ENCODE measurements at regions not wholly inside any gene's neighbourhood (a gene's known extent, or its start where the extent isn't known, plus 50 kb on each side); places are given as distances from the start of the nearest gene placed in this dataset.

DNA sequence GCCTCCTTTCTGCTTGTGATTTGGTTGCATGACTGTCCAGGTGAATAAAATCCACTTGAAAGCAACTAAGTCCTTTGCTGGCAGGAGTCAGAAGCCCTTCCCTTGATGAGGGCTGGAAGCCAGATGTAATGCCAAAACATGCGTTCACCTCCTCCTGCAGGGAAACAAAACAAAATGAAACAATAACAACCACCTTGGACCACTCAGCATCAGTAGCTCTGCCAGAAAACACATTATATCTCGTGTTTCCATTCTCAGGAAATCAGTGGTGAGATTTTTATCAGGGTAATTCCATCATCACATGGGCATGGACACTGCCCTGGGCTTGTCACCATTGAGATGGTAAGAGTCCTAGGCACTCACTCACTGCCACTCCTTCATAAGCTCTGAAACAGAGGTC is 350.3 kb upstream of the ACTBL2 start:
- DNase-seq: no peak
- Mint-ChIP-seq H3K4me3 (ENCODE audit: low read depth, unreplicated experiment) (no peak overlapping the region), H3K36me3 (ENCODE audit: insufficient read depth, unreplicated experiment) (no peaks in the 10 kb centered on the region), H3K27me3 (ENCODE audit: unreplicated experiment) (no peaks in the 10 kb centered on the region), H3K4me1 (ENCODE audit: low read depth, unreplicated experiment) (peaks cover 24% of the 10 kb centered on the region), H3K9me3 (ENCODE audit: low read depth, unreplicated experiment) (no peaks in the 10 kb centered on the region), H3K27ac (ENCODE audit: unreplicated experiment) (no peak overlapping the region)
- intact Hi-C loops (cut with micrococcal nuclease; ENCODE audit: unreplicated experiment): no loop called here
- CTCF ChIA-PET: no interaction called here
- no TSS peak for BruUV-seq (replicated peaks)
- TF ChIP-seq, protein P1, sequence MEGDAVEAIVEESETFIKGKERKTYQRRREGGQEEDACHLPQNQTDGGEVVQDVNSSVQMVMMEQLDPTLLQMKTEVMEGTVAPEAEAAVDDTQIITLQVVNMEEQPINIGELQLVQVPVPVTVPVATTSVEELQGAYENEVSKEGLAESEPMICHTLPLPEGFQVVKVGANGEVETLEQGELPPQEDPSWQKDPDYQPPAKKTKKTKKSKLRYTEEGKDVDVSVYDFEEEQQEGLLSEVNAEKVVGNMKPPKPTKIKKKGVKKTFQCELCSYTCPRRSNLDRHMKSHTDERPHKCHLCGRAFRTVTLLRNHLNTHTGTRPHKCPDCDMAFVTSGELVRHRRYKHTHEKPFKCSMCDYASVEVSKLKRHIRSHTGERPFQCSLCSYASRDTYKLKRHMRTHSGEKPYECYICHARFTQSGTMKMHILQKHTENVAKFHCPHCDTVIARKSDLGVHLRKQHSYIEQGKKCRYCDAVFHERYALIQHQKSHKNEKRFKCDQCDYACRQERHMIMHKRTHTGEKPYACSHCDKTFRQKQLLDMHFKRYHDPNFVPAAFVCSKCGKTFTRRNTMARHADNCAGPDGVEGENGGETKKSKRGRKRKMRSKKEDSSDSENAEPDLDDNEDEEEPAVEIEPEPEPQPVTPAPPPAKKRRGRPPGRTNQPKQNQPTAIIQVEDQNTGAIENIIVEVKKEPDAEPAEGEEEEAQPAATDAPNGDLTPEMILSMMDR (IDR thresholded peaks at IDR 0.05; ENCODE audit: unreplicated experiment): no peak

DNA sequence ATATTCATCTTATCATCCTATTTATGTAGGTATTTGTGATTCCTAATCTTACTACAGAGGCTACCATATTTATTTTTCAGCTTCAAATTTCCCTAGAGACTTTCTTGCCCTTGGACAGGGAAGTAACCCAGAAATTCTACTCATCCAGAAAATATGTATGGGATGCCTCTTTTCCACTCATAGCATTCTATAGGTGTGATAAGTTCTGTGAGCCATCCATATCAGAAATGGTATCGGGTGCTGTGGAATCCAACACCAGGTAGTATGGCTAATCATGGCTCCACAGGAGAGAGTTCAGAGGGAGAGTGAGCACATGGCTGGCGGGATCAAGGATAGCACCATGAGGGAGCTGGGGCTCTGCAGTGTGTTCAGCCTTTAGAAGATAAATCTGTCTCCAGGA is 349.3 kb upstream of the ACTBL2 start:
- intact Hi-C loops (cut with micrococcal nuclease; ENCODE audit: unreplicated experiment): no loop called here
- BruUV-seq (replicated peaks): no TSS peak
- H3K4me3 Mint-ChIP-seq (ENCODE audit: low read depth, unreplicated experiment): no peak overlapping the region
- H3K27me3 Mint-ChIP-seq (ENCODE audit: unreplicated experiment): no peaks in the 10 kb centered on the region
- TF ChIP-seq, protein P1 (IDR thresholded peaks at IDR 0.05; ENCODE audit: unreplicated experiment): no peak
- H3K36me3 Mint-ChIP-seq (ENCODE audit: insufficient read depth, unreplicated experiment): no peaks in the 10 kb centered on the region
- DNase-seq: no peak
- CTCF ChIA-PET: no interaction called here
- peaks cover 15% of the 10 kb centered on the region for H3K4me1 Mint-ChIP-seq (ENCODE audit: low read depth, unreplicated experiment)
- H3K27ac Mint-ChIP-seq (ENCODE audit: unreplicated experiment): no peak overlapping the region
- H3K9me3 Mint-ChIP-seq (ENCODE audit: low read depth, unreplicated experiment): no peaks in the 10 kb centered on the region

DNA sequence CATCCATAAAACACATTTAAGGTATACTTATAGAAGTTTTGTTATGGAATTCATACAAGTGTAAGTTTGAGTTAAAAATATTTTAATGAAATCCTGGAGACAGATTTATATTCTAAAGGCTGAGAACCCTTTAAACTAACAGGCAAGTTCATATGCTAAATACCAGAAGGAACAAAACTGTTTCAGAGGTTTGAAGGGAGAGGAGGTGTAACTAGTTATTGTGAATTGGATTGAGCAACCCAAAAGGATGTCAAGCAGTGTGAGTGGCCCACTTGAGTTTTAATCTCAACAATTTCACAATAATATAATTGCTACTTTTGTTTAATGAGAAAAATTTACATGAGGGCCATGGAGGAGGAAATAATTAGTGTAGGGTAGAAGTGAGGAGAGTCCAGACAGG is 348.5 kb upstream of the ACTBL2 start:
- no peaks in the 10 kb centered on the region for H3K27me3 Mint-ChIP-seq (ENCODE audit: unreplicated experiment)
- H3K4me3 Mint-ChIP-seq (ENCODE audit: low read depth, unreplicated experiment): no peak overlapping the region
- CTCF ChIA-PET: no interaction called here
- peaks cover 15% of the 10 kb centered on the region for H3K4me1 Mint-ChIP-seq (ENCODE audit: low read depth, unreplicated experiment)
- intact Hi-C loops (cut with micrococcal nuclease; ENCODE audit: unreplicated experiment): no loop called here
- BruUV-seq (replicated peaks): no TSS peak
- no peaks in the 10 kb centered on the region for H3K9me3 Mint-ChIP-seq (ENCODE audit: low read depth, unreplicated experiment)
- H3K27ac Mint-ChIP-seq (ENCODE audit: unreplicated experiment): no peak overlapping the region
- TF ChIP-seq, protein P1 (IDR thresholded peaks at IDR 0.05; ENCODE audit: unreplicated experiment): no peak
- no peaks in the 10 kb centered on the region for H3K36me3 Mint-ChIP-seq (ENCODE audit: insufficient read depth, unreplicated experiment)
- no peak for DNase-seq

DNA sequence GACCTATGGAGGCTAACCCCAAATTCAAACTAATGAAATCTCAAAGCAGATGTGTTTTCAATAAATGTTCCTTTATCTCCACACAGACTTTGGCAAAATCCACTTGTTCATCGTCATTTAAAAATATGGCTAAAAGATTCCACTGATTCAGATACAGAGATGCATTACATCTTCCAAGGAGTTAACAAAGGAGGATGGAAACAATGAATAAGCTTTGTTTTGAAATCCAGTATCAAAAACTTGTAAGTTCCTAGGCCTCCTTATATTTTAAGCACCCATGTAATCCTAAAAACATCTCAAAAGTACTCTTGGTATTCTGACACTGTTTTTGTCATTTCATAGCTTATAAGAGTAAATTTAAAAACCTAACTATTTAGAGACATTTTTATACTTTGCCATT is 345.6 kb upstream of the ACTBL2 start:
- intact Hi-C loops (cut with micrococcal nuclease; ENCODE audit: unreplicated experiment): loop anchor here (10.0 kb wide), 1 partner anchor 393 kb away; no protein-coding TSS in a partner anchor

More for the DNA sequence above, 345.6 kb upstream of the ACTBL2 start:
- no peak overlapping the region for H3K27ac Mint-ChIP-seq (ENCODE audit: unreplicated experiment)
- peaks cover 16% of the 10 kb centered on the region for H3K36me3 Mint-ChIP-seq (ENCODE audit: insufficient read depth, unreplicated experiment)
- no peak overlapping the region for H3K4me3 Mint-ChIP-seq (ENCODE audit: low read depth, unreplicated experiment)
- peaks cover 26% of the 10 kb centered on the region for H3K4me1 Mint-ChIP-seq (ENCODE audit: low read depth, unreplicated experiment)
- no peaks in the 10 kb centered on the region for H3K27me3 Mint-ChIP-seq (ENCODE audit: unreplicated experiment)
- TF ChIP-seq, protein P1 (IDR thresholded peaks at IDR 0.05; ENCODE audit: unreplicated experiment): no peak
- no peaks in the 10 kb centered on the region for H3K9me3 Mint-ChIP-seq (ENCODE audit: low read depth, unreplicated experiment)
- DNase-seq: no peak
- CTCF ChIA-PET: no interaction called here
- BruUV-seq (replicated peaks): no TSS peak
